ENCODE measurements at regions not wholly inside any gene's neighbourhood (a gene's known extent, or its start where the extent isn't known, plus 50 kb on each side); places are given as distances from the start of the nearest gene placed in this dataset.

GRCh38 chr2:183684686-183685085 is 560.4 kb downstream of the NUP35 start:
- TF ChIP-seq CTCF (IDR thresholded peaks at IDR 0.05) (no peak), POLR2A (IDR thresholded peaks at IDR 0.05) (no peak), POLR2AphosphoS5 (IDR thresholded peaks at IDR 0.05; ENCODE audit: insufficient read depth in 1 of 2, low read depth in 1 of 2) (no peak)

Data from vagina (tissue), 2 donors.